Loucy (cell line): ENCODE measurements at regions not wholly inside any gene's neighbourhood (a gene's known extent, or its start where the extent isn't known, plus 50 kb on each side); places are given as distances from the start of the nearest gene placed in this dataset.

ENCODE experiments used
- H2AFZ ChIP-seq: fragments of 200-600 bp; sonication (generic); 2 replicates; pipeline ENCODE4 v1.6.0; 2016; ENCODE audit warnings: antibody characterized with exemption, mild to moderate bottlenecking, low read length, moderate library complexity
- H3F3A ChIP-seq: fragments of 200-600 bp; 2 replicates; pipeline ENCODE4 v1.6.0; 2016; ENCODE audit warnings: antibody characterized with exemption, low read depth, mild to moderate bottlenecking
- H3K27me3 ChIP-seq: fragments of 200-600 bp; sonication (generic); 2 replicates; pipeline ENCODE4 v1.6.1; 2014; ENCODE audit warnings: low read length, mild to moderate bottlenecking; ENCODE audit not compliant: insufficient read depth, poor library complexity, severe bottlenecking
- H3K36me3 ChIP-seq: fragments of 200-600 bp; sonication (generic); 2 replicates; pipeline ENCODE4 v1.6.1; 2016; ENCODE audit warnings: low read length; ENCODE audit not compliant: insufficient read depth
- H3K4me1 ChIP-seq: fragments of 200-600 bp; sonication (generic); 2 replicates; pipeline ENCODE4 v1.5.1; 2014; ENCODE audit warnings: low read length, mild to moderate bottlenecking; ENCODE audit not compliant: insufficient read depth, poor library complexity, severe bottlenecking
- H3K4me2 ChIP-seq: fragments of 200-600 bp; sonication (generic); 2 replicates; pipeline ENCODE4 v1.6.0; 2014; ENCODE audit warnings: antibody characterized with exemption, low read length, low read depth, mild to moderate bottlenecking; ENCODE audit not compliant: poor library complexity, severe bottlenecking
- H3K4me3 ChIP-seq: fragments of 200-600 bp; sonication (generic); 2 replicates; pipeline ENCODE4 v1.5.1; 2014; ENCODE audit warnings: low read length, mild to moderate bottlenecking, mixed read lengths; ENCODE audit not compliant: poor library complexity, severe bottlenecking
- H3K79me2 ChIP-seq: fragments of 200-600 bp; sonication (generic); 2 replicates; pipeline ENCODE4 v1.6.1; 2014; ENCODE audit warnings: low read length; ENCODE audit not compliant: insufficient read depth
- H3K9ac ChIP-seq: fragments of 200-600 bp; sonication (generic); 2 replicates; pipeline ENCODE4 v1.6.0; 2014; ENCODE audit warnings: mild to moderate bottlenecking, low read depth, low read length, moderate library complexity; ENCODE audit not compliant: poor library complexity, severe bottlenecking
- H3K9me2 ChIP-seq: fragments of 200-600 bp; sonication (generic); replicated peaks from 2 replicates; pipeline ENCODE4 v1.6.1; 2016; ENCODE audit warnings: low read depth, low read length, mixed read lengths
- H3K9me3 ChIP-seq: fragments of 200-600 bp; sonication (generic); 2 replicates; pipeline ENCODE4 v1.6.1; 2014; ENCODE audit warnings: mild to moderate bottlenecking, antibody characterized with exemption, low read length, low read depth; ENCODE audit not compliant: insufficient read depth
- H4K20me1 ChIP-seq: fragments of 200-600 bp; sonication (generic); 2 replicates; pipeline ENCODE4 v1.6.0; 2014; ENCODE audit warnings: antibody characterized with exemption, low read length, mild to moderate bottlenecking; ENCODE audit not compliant: insufficient read depth, poor library complexity, severe bottlenecking
- EZH2phosphoT487 ChIP-seq: fragments of 200-600 bp; IDR thresholded peaks from 2 replicates; pipeline ENCODE4 v1.6.1; 2018; ENCODE audit warnings: antibody characterized with exemption, mild to moderate bottlenecking, moderate library complexity, borderline replicate concordance
- TF ChIP-seq, protein P1 (sequence below): fragments of 200-600 bp; sonication (generic); conservative IDR thresholded peaks from 2 replicates; pipeline ENCODE4 v1.5.1; 2014; ENCODE audit warnings: mild to moderate bottlenecking, antibody characterized with exemption, low read length

DNA sequence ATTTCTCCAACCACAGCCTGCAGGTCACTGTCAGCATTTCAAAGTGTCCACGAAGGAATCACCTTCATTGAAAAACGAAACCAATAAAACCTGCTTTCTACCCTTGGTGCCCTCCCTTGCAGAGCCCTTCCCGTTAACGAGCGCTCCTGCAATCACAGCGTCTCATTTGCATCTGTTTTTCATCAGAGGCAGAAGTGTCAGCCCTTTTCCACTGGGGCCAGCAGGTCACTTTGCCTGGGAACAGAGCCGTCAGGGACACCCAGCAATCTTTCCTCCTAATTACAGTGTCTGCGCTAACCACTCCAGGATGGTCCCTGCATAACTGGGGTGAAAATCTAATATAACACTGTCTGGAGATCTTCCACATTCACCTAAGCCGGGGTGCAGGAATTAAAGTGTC lies 85.3 kb downstream of the PSMG1 start:
- Histone ChIP-seq H3K9ac (no peak overlapping the region), H3K36me3 (no peaks in the 10 kb centered on the region), H3K9me3 (no peaks in the 10 kb centered on the region), H3K4me1 (peaks cover 13% of the 10 kb centered on the region), H3K9me2 (no peaks in the 10 kb centered on the region), H3K27me3 (no peaks in the 10 kb centered on the region), H3K79me2 (no peaks in the 10 kb centered on the region), H3K4me3 (no peak overlapping the region), H2AFZ (no peak overlapping the region), H3K4me2 (no peak overlapping the region), H3F3A (no peaks in the 10 kb centered on the region), H4K20me1 (no peaks in the 10 kb centered on the region)
- TF ChIP-seq EZH2phosphoT487: no peak
- TF ChIP-seq, protein P1, sequence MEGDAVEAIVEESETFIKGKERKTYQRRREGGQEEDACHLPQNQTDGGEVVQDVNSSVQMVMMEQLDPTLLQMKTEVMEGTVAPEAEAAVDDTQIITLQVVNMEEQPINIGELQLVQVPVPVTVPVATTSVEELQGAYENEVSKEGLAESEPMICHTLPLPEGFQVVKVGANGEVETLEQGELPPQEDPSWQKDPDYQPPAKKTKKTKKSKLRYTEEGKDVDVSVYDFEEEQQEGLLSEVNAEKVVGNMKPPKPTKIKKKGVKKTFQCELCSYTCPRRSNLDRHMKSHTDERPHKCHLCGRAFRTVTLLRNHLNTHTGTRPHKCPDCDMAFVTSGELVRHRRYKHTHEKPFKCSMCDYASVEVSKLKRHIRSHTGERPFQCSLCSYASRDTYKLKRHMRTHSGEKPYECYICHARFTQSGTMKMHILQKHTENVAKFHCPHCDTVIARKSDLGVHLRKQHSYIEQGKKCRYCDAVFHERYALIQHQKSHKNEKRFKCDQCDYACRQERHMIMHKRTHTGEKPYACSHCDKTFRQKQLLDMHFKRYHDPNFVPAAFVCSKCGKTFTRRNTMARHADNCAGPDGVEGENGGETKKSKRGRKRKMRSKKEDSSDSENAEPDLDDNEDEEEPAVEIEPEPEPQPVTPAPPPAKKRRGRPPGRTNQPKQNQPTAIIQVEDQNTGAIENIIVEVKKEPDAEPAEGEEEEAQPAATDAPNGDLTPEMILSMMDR: no peak

DNA sequence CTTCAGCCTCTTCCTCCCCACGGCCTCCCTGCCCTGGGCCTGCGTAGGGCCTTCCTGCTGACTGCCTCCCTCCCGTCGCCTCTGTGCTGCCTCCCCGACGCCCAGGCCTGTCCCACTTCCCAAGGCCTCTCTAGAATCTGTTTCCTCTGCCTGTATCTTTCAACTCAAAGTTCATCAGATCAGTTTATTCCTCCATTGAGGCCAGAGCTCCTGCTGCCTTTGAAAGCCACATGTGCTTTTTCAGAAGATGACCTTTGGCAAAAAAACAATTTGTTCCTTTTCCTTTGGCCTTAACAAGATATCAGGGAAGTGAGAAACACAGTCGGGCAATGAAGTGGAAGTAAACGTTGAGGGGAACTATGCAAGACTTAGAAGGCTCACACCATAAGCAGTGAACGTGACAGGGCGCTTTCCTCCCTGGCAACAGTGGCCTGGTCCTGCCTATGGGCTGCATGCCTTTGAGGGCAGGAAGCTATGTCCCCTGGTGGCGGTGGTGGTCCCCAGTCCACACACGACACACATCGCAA lies 85.9 kb downstream of the PSMG1 start:
- Histone ChIP-seq H3K4me1 (peaks cover 13% of the 10 kb centered on the region), H3K79me2 (no peaks in the 10 kb centered on the region), H3K9me2 (no peaks in the 10 kb centered on the region), H3F3A (no peaks in the 10 kb centered on the region), H2AFZ (no peak overlapping the region), H4K20me1 (no peaks in the 10 kb centered on the region), H3K27me3 (no peaks in the 10 kb centered on the region), H3K9ac (no peak overlapping the region), H3K36me3 (no peaks in the 10 kb centered on the region), H3K4me3 (no peak overlapping the region), H3K4me2 (no peak overlapping the region), H3K9me3 (no peaks in the 10 kb centered on the region)
- no peak for TF ChIP-seq EZH2phosphoT487
- TF ChIP-seq, protein P1: no peak

DNA sequence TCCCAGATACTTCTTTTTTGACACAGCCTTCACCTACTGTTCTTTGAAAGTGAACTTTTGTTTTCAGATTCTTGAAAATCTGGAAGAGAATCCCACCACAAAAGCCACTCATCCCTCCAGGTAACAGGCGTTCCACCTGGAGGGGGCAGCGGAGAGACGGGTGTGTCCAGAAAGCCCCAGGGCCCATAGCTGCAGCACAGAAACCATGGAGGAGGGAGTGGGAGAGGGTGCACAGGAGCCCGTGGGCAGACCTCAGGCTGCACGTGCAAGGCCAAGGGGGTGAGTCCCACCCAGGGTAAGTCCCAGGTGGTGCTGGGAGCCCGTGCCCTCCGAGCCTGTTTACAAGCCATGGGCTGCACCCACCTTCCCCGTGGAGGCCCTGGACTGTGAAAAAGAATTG lies 86.5 kb downstream of the PSMG1 start:
- no peaks in the 10 kb centered on the region for H3K9me2 ChIP-seq
- H3K9me3 ChIP-seq: no peaks in the 10 kb centered on the region
- H3K27me3 ChIP-seq: no peaks in the 10 kb centered on the region
- H3K79me2 ChIP-seq: no peaks in the 10 kb centered on the region
- H4K20me1 ChIP-seq: no peaks in the 10 kb centered on the region
- H3K4me2 ChIP-seq: no peak overlapping the region
- no peak overlapping the region for H2AFZ ChIP-seq
- H3K4me3 ChIP-seq: no peak overlapping the region
- peaks cover 13% of the 10 kb centered on the region for H3K4me1 ChIP-seq
- no peak for TF ChIP-seq EZH2phosphoT487
- TF ChIP-seq, protein P1: peak; percentile 40; the same call in 1 of the 2 replicates
- no peak overlapping the region for H3K9ac ChIP-seq
- H3F3A ChIP-seq: no peaks in the 10 kb centered on the region
- no peaks in the 10 kb centered on the region for H3K36me3 ChIP-seq
